ENCODE measurements at regions not wholly inside any gene's neighbourhood (a gene's known extent, or its start where the extent isn't known, plus 50 kb on each side); places are given as distances from the start of the nearest gene placed in this dataset.

DNA sequence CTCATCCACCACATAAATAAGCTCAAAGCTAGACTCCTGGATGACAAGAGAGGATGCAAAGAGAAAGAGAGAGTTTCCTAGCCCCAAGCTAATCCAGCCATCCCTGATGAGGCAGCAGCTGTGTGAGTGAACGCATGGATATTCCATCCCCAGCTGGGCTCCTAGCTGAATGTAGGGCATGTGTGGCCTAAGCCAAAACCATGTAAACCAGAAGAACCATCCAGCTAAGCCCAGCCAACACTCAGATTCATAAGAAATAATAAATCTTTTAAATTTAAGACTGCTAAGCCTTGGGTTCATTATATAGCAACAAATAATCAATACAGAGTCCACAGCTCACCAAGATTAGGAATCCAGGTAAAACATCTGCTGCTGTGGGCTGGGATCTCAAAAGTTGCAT is 94.3 kb downstream of the TNFAIP2 start:
- H2AFZ ChIP-seq (ENCODE audit: low read depth, low read length), result no peak overlapping the region
- H3K4me3 ChIP-seq (replicated peaks in 1 of 3; ENCODE audit: insufficient read depth in 1 of 3, low read depth in 1 of 3, low read length in 3 of 3), result no peak overlapping the region
- dilution Hi-C loops (cut with MboI; ENCODE audit: extremely low pct_ligation_motif_present, low sequenced_read_pairs), result no loop called here

More for the DNA sequence above, 94.3 kb downstream of the TNFAIP2 start:
- H3K27ac ChIP-seq (ENCODE audit: insufficient read depth, low read depth, low read length), result no peak overlapping the region
- H3K9ac ChIP-seq (replicated peaks; ENCODE audit: extremely low read depth, insufficient read depth, low read length), result no peak overlapping the region
- TF ChIP-seq, protein P1, sequence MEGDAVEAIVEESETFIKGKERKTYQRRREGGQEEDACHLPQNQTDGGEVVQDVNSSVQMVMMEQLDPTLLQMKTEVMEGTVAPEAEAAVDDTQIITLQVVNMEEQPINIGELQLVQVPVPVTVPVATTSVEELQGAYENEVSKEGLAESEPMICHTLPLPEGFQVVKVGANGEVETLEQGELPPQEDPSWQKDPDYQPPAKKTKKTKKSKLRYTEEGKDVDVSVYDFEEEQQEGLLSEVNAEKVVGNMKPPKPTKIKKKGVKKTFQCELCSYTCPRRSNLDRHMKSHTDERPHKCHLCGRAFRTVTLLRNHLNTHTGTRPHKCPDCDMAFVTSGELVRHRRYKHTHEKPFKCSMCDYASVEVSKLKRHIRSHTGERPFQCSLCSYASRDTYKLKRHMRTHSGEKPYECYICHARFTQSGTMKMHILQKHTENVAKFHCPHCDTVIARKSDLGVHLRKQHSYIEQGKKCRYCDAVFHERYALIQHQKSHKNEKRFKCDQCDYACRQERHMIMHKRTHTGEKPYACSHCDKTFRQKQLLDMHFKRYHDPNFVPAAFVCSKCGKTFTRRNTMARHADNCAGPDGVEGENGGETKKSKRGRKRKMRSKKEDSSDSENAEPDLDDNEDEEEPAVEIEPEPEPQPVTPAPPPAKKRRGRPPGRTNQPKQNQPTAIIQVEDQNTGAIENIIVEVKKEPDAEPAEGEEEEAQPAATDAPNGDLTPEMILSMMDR (IDR thresholded peaks at IDR 0.05; ENCODE audit: extremely low read depth in 1 of 2, insufficient read depth in 1 of 2, low read depth in 1 of 2, low read length in 2 of 2), result no peak
- TF ChIP-seq GATA2 (IDR thresholded peaks at IDR 0.05; ENCODE audit: insufficient read depth, insufficient read length, low read depth, low read length) (no peak), POLR2A (IDR thresholded peaks at IDR 0.05; ENCODE audit: low read depth, low read length) (no peak), FOS (IDR thresholded peaks at IDR 0.05; ENCODE audit: borderline replicate concordance, insufficient read depth, low read length) (no peak)
- ChIA-PET CTCF (interaction anchor here (0.7 to 4.2 kb wide), 7 partner anchors 8 to 113 kb away, joined by 3 to 19 read pairs (median 3); no protein-coding TSS in a partner anchor), POLR2A (interaction anchor here (0.8 kb wide), 1 partner anchor 530 kb away, joined by 7 read pairs; no protein-coding TSS in a partner anchor)
- intact Hi-C loops (cut with micrococcal nuclease), result no loop called here
- FAIRE-seq (no peak), DNase-seq (ENCODE audit: low read depth, low spot score) (no peak)
- H3K27me3 ChIP-seq (ENCODE audit: control insufficient read depth in 2 of 2, insufficient read depth in 2 of 2, low read length in 2 of 2), result peaks cover 13 to 25% of the 10 kb centered on the region in 2 experiments
- no peak overlapping the region for H3K4me2 ChIP-seq (ENCODE audit: insufficient read depth, low read length)
- H3K9me3 ChIP-seq (replicated peaks; ENCODE audit: control insufficient read depth, insufficient read depth, low read length), result no peaks in the 10 kb centered on the region
- H3K4me1 ChIP-seq (ENCODE audit: control insufficient read depth, extremely low read depth, insufficient read depth, low read length), result no peaks in the 10 kb centered on the region
- H3K79me2 ChIP-seq (ENCODE audit: control insufficient read depth, insufficient read depth, low read length), result no peaks in the 10 kb centered on the region
- BruUV-seq (replicated peaks), result no TSS peak
- no peaks in the 10 kb centered on the region for H3K36me3 ChIP-seq (ENCODE audit: control insufficient read depth in 2 of 2, extremely low read depth in 1 of 2, insufficient read depth in 2 of 2, low read length in 2 of 2)
- no peaks in the 10 kb centered on the region for H4K20me1 ChIP-seq (replicated peaks; ENCODE audit: control insufficient read depth, extremely low read depth, insufficient read depth, low read length)
- no peaks in the 10 kb centered on the region for H3K9me1 ChIP-seq (replicated peaks; ENCODE audit: control insufficient read depth, extremely low read depth, insufficient read depth, low read length)

Data from endothelial cell of umbilical vein (primary cell).